HFF-Myc (cell line): ENCODE measurements at regions not wholly inside any gene's neighbourhood (a gene's known extent, or its start where the extent isn't known, plus 50 kb on each side); places are given as distances from the start of the nearest gene placed in this dataset.
"Not testable (repeated sequence)": the region's sequence is repeated elsewhere in the genome, so short reads cannot be mapped to it uniquely, and the experiment has no call there.

Experiments used
- DNase-seq: peaks from one replicate; pipeline ENCODE4 v3.0.0-alpha.2; 2011; ENCODE audit warnings: low read depth; ENCODE audit errors: extremely low read depth
- H3K4me3 ChIP-seq: replicated peaks from 2 replicates; pipeline ENCODE4 v1.5.1; 2011; ENCODE audit warnings: low read depth, mild to moderate bottlenecking, control low read depth, low read length
- TF ChIP-seq, protein P1 (sequence below): IDR thresholded peaks from 2 replicates; pipeline ENCODE4 v1.5.1; 2012; ENCODE audit warnings: mild to moderate bottlenecking, low read depth, low read length, control low read depth; ENCODE audit errors: missing control alignments

DNA sequence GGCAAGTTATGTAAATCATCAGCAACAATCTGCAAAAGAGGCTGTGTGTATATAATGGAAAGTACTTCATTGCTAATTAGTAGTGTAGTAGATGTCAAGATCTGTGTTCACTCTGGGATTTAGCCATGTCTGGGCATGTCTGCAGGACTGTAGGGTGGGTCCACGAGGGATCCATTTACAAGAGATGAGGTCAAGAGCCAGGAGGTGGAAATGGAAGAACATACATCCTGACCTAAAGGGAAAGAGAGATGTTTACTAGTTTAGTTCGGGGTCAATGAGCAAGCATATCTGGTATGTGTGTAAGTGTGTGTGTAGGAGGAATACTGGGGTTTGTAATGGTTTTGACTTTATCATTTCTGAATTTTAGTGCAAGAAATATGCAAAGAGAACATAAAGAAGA is 171.5 kb upstream of the NANOGP8 start:
- TF ChIP-seq, protein P1, sequence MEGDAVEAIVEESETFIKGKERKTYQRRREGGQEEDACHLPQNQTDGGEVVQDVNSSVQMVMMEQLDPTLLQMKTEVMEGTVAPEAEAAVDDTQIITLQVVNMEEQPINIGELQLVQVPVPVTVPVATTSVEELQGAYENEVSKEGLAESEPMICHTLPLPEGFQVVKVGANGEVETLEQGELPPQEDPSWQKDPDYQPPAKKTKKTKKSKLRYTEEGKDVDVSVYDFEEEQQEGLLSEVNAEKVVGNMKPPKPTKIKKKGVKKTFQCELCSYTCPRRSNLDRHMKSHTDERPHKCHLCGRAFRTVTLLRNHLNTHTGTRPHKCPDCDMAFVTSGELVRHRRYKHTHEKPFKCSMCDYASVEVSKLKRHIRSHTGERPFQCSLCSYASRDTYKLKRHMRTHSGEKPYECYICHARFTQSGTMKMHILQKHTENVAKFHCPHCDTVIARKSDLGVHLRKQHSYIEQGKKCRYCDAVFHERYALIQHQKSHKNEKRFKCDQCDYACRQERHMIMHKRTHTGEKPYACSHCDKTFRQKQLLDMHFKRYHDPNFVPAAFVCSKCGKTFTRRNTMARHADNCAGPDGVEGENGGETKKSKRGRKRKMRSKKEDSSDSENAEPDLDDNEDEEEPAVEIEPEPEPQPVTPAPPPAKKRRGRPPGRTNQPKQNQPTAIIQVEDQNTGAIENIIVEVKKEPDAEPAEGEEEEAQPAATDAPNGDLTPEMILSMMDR = no peak
- DNase-seq = peak; percentile 70
- H3K4me3 ChIP-seq = no peak overlapping the region

DNA sequence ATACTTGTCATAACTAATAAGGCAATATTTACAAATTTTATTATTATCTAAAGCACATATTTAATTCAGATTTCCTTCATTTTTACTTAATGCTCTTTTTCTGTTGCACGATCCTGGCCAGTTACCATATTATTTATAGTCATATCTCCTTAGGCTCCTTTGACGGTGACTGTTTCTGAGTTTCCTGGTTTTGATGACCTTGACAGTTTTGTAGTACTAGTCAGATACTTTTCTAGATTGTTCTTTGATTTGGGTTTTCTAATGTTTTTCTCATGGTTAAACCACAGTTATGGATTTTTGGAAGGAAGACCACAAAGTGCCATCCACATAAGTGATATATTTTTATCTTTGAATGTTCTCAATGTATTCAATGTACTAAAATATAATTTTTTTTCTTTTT is 171.0 kb upstream of the NANOGP8 start:
- no peak overlapping the region for H3K4me3 ChIP-seq
- no peak for DNase-seq
- TF ChIP-seq, protein P1 = no peak

DNA sequence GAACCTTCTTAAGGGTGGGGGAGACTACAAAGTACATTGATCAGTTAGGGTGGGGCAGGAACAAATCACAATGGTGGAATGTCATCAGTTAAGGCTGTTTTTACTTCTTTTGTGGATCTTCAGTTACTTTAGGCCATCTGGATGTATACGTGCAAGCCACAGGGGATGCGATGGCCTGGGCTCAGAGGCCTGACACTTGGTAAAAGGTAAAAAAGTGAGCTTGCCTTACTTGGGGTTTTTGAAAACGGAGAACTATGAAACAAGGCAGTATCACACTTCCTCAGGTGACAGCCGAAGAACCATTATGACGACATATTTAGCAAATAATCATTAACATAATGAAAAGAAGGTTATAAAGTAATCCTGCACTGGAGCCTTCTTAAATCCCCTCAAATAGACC is 169.8 kb upstream of the NANOGP8 start:
- DNase-seq, H3K4me3 ChIP-seq: not testable (repeated sequence)

DNA sequence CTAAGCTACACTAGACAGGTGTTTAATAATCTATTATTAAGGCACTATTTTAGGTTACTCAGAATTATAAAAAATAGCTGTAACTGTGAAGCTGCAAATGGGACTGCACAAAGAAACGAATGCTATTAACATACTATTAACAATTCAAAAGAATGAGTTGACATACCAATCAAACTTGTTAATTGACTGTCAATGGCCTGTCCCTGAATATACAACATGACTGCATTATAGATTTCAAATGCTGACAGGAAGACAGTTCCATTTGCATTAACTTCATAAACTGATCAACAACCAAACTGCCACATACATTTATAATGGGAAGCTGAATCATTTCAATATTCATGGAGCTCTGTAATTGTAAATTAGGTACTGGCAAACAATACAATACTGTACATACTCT is 169.0 kb upstream of the NANOGP8 start:
- no peak for DNase-seq
- no peak overlapping the region for H3K4me3 ChIP-seq
- TF ChIP-seq, protein P1 = no peak

DNA sequence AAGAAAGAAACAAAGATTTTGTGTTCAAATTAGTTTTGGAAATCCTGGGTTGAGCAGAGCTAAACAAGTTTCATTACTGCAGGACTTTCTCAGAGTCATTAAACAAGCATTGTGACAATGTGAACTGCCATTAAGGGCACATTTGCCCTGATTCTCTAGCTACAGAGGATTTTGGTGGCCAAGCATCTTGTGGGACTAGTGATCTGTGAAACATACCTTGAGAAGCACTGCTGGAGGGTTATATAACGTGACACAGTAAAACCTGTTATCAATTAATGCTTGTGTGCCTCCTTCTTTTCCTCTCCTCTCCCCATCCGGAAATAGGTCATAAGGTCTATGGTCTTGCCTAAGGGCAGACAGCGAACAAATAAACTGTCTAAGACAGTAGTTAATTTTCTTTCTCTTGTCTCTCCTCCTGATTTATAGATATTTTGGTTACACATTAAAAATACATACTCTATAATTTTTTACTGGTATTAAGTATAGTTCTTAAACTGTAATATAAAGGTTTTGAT is 167.3 kb upstream of the NANOGP8 start:
- DNase-seq = peak; percentile 31
- H3K4me3 ChIP-seq = no peak overlapping the region
- TF ChIP-seq, protein P1 = no peak

DNA sequence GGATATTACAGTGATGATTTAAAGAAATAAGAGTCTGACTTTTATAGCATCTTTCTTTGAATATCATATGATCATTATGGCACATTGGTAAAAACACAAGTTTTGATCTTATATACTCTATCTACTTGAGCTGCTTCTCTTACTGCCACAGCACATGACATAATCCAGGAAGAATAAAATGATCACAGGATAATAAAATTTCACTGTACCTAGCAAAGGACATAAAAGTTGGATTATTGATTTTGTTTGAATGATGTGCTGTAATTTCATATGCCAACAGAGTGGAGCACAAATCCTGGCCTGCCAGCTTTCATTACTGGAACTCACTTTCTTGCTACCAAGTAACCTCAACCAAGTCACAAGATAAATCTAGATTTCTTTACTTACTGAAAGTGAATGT is 162.1 kb upstream of the NANOGP8 start:
- TF ChIP-seq, protein P1 = no peak
- DNase-seq = no peak
- no peak overlapping the region for H3K4me3 ChIP-seq

DNA sequence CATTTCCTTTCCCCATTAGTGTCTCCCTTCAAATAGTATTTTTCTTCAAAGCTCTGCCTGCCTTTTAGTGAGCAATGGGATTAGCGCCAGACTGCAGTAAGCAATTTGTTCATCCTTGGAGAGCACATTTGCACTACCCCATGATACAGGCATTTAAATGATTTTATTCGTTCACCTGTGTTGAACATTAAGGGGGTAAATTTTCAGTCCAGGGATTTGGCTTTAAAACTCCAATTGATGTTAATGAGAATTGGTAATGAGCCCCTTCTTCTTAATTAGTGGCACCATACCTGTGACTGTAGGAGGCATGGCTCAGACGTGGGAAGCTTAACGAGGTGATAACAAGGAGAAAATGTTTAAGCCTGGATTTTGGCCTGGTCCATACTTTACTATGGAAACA is 161.4 kb upstream of the NANOGP8 start:
- TF ChIP-seq, protein P1 = no peak
- no peak overlapping the region for H3K4me3 ChIP-seq
- no peak for DNase-seq

DNA sequence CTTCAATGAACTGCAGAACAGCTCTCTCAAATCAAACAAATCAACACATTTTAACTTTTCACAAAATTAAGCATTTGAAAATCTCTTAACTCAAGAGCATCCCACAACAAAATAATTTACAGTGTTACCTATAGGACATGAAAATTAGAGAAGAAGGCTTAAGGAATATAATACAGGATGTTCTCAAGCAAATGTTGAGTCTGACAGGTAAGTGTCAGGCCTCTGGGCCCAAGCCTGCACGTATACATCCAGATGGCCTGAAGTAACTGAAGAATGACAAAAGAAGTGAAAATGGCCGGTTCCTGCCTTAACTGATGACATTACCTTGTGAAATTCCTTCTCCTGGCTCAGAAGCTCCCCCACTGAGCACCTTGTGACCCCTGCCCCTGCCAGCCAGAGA is 160.6 kb upstream of the NANOGP8 start:
- not testable (repeated sequence) for DNase-seq, H3K4me3 ChIP-seq
